GM20000 (cell line): ENCODE measurements at regions not wholly inside any gene's neighbourhood (a gene's known extent, or its start where the extent isn't known, plus 50 kb on each side); places are given as distances from the start of the nearest gene placed in this dataset.
"Not testable (repeated sequence)": the region's sequence is repeated elsewhere in the genome, so short reads cannot be mapped to it uniquely, and the experiment has no call there.

Experiments
- DNase-seq: peaks from one replicate; pipeline ENCODE4 v3.0.0; 2012; ENCODE audit warnings: low spot score
- CTCF ChIP-seq: IDR thresholded peaks from 2 replicates; pipeline ENCODE4 v1.5.1; 2012; ENCODE audit warnings: mild to moderate bottlenecking, control low read depth; ENCODE audit errors: extremely low read depth, missing control alignments

DNA sequence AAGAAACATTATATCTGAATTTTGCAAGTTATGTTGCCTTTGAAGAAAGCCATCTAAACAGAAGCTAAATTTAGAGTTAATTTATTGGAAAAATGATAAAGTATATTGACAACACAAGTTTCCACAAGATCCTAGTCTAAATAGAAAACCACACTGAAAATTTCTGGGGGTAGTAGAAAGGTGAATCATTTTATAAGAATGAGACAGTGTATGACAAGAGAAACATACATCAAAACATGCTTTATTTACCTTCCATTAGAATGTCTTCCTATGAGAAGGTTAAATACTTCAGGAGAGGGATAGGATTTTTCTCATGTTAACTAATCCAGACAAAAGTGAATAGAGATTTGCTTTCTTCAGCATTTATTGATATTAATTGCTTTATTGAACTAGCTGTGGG lies 1389.8 kb upstream of the ZEB2 start:
- no peak for TF ChIP-seq CTCF

GRCh38 chr2:145909175-145909755 lies 1389.3 kb upstream of the ZEB2 start:
- no peak for TF ChIP-seq CTCF
- DNase-seq, result no peak

More for the DNA sequence above, 1389.8 kb upstream of the ZEB2 start:
- DNase-seq, result no peak

GRCh38 chr2:145906354-145906753 lies 1386.4 kb upstream of the ZEB2 start:
- DNase-seq, result no peak
- TF ChIP-seq CTCF, result no peak

DNA sequence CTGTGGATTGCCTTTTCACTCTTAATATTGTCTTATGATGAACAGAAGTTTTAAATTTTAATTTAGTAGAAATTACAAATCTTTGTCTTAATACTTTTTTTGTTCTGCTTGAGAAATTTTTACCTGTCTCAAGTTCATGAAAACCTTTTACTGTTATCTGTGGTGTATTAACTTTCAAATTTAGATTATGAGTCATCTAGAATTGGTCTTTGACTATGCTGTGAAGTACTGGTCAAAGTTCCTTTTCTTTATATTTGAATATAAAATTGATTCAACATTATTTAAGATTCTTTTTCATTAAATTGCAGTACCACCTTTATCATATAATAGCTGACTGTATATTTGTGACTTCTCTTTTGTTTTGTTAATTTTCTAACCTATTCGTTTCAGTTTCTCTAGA lies 1385.5 kb upstream of the ZEB2 start:
- no peak for DNase-seq
- TF ChIP-seq CTCF, result no peak

- DNase-seq, result no peak
- no peak for TF ChIP-seq CTCF
These were observed 1377.2 kb upstream of the ZEB2 start for GRCh38 chr2:145897151-145897550.

DNA sequence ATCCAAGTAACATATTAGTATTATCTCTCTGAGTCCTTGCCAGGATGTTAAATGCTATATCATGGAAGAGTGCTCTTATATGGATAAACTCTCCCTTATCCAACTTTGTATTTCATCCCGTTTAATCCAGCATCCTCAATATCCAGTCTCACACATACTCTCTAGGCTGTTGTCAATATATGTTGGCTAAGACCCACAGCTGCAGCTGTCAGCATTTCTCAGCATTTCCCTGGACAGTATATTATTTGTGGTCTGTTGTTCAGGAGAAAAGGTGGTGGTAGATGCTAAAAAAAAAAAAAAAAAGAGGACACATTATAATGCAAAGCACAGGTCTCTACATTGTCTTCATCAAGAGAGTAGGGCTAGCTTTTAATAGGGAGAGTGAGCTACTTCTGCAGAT lies 1368.0 kb upstream of the ZEB2 start:
- no peak for TF ChIP-seq CTCF

DNA sequence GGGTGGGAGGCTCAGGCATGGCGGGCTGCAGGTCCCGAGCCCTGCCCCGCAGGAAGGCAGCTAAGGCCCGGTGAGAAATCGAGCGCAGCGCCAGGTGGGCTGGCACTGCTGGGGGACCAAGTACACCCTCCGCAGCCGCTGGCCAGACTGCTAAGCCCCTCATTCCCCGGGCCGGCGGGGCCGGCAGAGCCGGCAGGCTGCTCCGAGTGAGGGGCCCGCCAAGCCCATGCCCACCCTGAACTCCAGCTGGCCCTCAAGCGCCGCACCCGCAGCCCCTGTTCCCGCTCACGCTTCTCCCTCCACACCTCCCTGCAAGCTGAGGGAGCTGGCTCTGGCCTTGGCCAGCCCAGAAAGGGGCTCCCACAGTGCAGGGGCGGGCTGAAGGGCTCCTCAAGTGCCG lies 1361.1 kb upstream of the ZEB2 start:
- DNase-seq, result not testable (repeated sequence)

More for the DNA sequence above, 1368.0 kb upstream of the ZEB2 start:
- no peak for DNase-seq

- DNase-seq, result no peak
- TF ChIP-seq CTCF, result no peak
These were observed 1355.1 kb upstream of the ZEB2 start for GRCh38 chr2:145875016-145875415.
